H1 (cell line): ENCODE measurements at regions not wholly inside any gene's neighbourhood (a gene's known extent, or its start where the extent isn't known, plus 50 kb on each side); places are given as distances from the start of the nearest gene placed in this dataset.

Experiments used
- CTCF ChIA-PET: fragments of 300-600 bp; sonication (Branson Sonifier 250); formaldehyde crosslinking; loops from one replicate; lab custom pipeline; 2021; ENCODE audit not compliant: partially characterized antibody; lab: Charles Lee
- POLR2A ChIA-PET: fragments of 300-600 bp; sonication (Branson Sonifier 250); formaldehyde crosslinking; loops from one replicate; lab custom pipeline; 2021; ENCODE audit warnings: inconsistent platforms; ENCODE audit not compliant: partially characterized antibody; lab: Charles Lee
- DNase-seq, 2 experiments: peaks; one replicate each; pipeline versions ENCODE4 v3.0.0 to v3.0.0-alpha.2; 2010 to 2022; ENCODE audit warnings: low spot score in 2 of 2, low read depth in 1 of 2, mixed read lengths in 1 of 2
- FAIRE-seq: peaks from 2 replicates; lab custom pipeline; 2011; peaks lifted over from hg19 to GRCh38; lab: Jason Lieb, UNC
- H2AFZ ChIP-seq: 2 replicates; pipeline ENCODE4 v1.8.1; 2012; ENCODE audit warnings: low read length, inconsistent platforms
- H2AK5ac ChIP-seq: 2 replicates; pipeline ENCODE4 v1.6.1; 2013; ENCODE audit warnings: low read depth, low read length
- H2BK120ac ChIP-seq: replicated peaks from 2 replicates; pipeline ENCODE3; 2013; ENCODE audit warnings: low read depth, low read length, inconsistent platforms
- H2BK12ac ChIP-seq: 2 replicates; pipeline ENCODE4 v1.6.1; 2013; ENCODE audit warnings: low read depth, low read length
- H2BK15ac ChIP-seq: 2 replicates; pipeline ENCODE4 v1.6.1; 2013; ENCODE audit warnings: low read length
- H2BK20ac ChIP-seq: 2 replicates; pipeline ENCODE4 v1.6.1; 2013; ENCODE audit warnings: low read length
- H2BK5ac ChIP-seq: 2 replicates; pipeline ENCODE4 v1.6.1; 2013; ENCODE audit warnings: low read depth, low read length
- H3K14ac ChIP-seq: 2 replicates; pipeline ENCODE4 v1.6.1; 2013; ENCODE audit warnings: inconsistent platforms; ENCODE audit not compliant: insufficient read length
- H3K18ac ChIP-seq: 2 replicates; pipeline ENCODE4 v1.6.1; 2013; ENCODE audit warnings: low read length; ENCODE audit errors: extremely low read depth
- H3K23ac ChIP-seq: 2 replicates; pipeline ENCODE4 v1.6.1; 2013; ENCODE audit warnings: inconsistent platforms; ENCODE audit not compliant: insufficient read length
- H3K23me2 ChIP-seq: 2 replicates; pipeline ENCODE4 v1.6.1; 2013; ENCODE audit warnings: low read depth, low read length
- H3K27ac ChIP-seq: 2 replicates; pipeline ENCODE4 v1.6.1; 2011; ENCODE audit warnings: low read depth, low read length, inconsistent platforms
- H3K27me3 ChIP-seq, 4 experiments: replicated peaks in 1 of 4; 1 replicate in 1 of 4; 2 replicates in 3 of 4; pipeline versions ENCODE4 v1.6.1 to v1.8.1; 2011 to 2013; ENCODE audit warnings: low read length in 3 of 4, mild to moderate bottlenecking in 3 of 4, inconsistent platforms in 2 of 4, mixed read lengths in 2 of 4, moderate library complexity in 1 of 4; ENCODE audit not compliant: control insufficient read depth in 3 of 4, insufficient read depth in 3 of 4; ENCODE audit errors: extremely low read depth in 1 of 4
- H3K36me3 ChIP-seq, 4 experiments: 2 replicates each; pipeline versions ENCODE4 v1.6.1 to v1.8.1; 2011 to 2013; ENCODE audit warnings: mild to moderate bottlenecking in 4 of 4, low read length in 3 of 4, moderate library complexity in 2 of 4, control low read depth in 1 of 4, inconsistent platforms in 1 of 4; ENCODE audit not compliant: insufficient read depth in 4 of 4, control insufficient read depth in 2 of 4
- H3K4ac ChIP-seq: replicated peaks from 2 replicates; pipeline ENCODE3; 2013; ENCODE audit warnings: low read length, low read depth, mixed read lengths, inconsistent platforms; ENCODE audit not compliant: insufficient read length
- H3K4me1 ChIP-seq, 4 experiments: replicated peaks in 1 of 4; 1 replicate in 1 of 4; 2 replicates in 3 of 4; pipeline versions ENCODE4 v1.6.1 to v1.8.1; 2011 to 2013; ENCODE audit warnings: low read length in 3 of 4, inconsistent platforms in 2 of 4, mixed read lengths in 1 of 4; ENCODE audit not compliant: insufficient read depth in 4 of 4, control insufficient read depth in 3 of 4
- H3K4me2 ChIP-seq, 2 experiments: 2 replicates each; pipeline versions ENCODE4 v1.6.1 to v1.8.1; 2011 to 2013; ENCODE audit warnings: low read depth in 2 of 2, low read length in 2 of 2, control low read depth in 1 of 2, inconsistent platforms in 1 of 2, mild to moderate bottlenecking in 1 of 2; ENCODE audit not compliant: insufficient read depth in 1 of 2
- H3K4me3 ChIP-seq, 4 experiments: fragments of 200-600, 300-600 bp in 1 of 4; sonication (generic), shearing (Covaris generic), sonication (Bioruptor Twin) in 1 of 4; 2 replicates each; pipeline versions ENCODE4 v1.5.1 to v1.8.1; 2011 to 2016; ENCODE audit warnings: low read length in 4 of 4, low read depth in 3 of 4, control low read depth in 2 of 4, inconsistent platforms in 2 of 4, mild to moderate bottlenecking in 2 of 4, mixed read lengths in 1 of 4, moderate library complexity in 1 of 4; ENCODE audit not compliant: insufficient read depth in 2 of 4; ENCODE audit errors: extremely low read depth in 1 of 4
- H3K56ac ChIP-seq: replicated peaks from 2 replicates; pipeline ENCODE3; 2013; ENCODE audit warnings: low read depth, mild to moderate bottlenecking, mixed read lengths, low read length, inconsistent platforms; ENCODE audit not compliant: insufficient read length
- H3K79me1 ChIP-seq: 2 replicates; pipeline ENCODE4 v1.6.1; 2013; ENCODE audit warnings: low read depth, low read length, control low read depth
- H3K79me2 ChIP-seq, 2 experiments: 2 replicates each; pipeline versions ENCODE4 v1.6.1 to v1.8.1; 2012 to 2013; ENCODE audit warnings: low read length in 2 of 2, mild to moderate bottlenecking in 2 of 2, inconsistent platforms in 1 of 2; ENCODE audit not compliant: insufficient read depth in 2 of 2, control insufficient read depth in 1 of 2
- H3K9ac ChIP-seq, 4 experiments: replicated peaks in 1 of 4; 1 replicate in 1 of 4; 2 replicates in 3 of 4; pipeline versions ENCODE4 v1.6.1 to v1.8.1; 2011 to 2013; ENCODE audit warnings: low read depth in 3 of 4, low read length in 3 of 4, control low read depth in 2 of 4, mild to moderate bottlenecking in 2 of 4, moderate library complexity in 2 of 4, inconsistent platforms in 1 of 4; ENCODE audit errors: extremely low read depth in 1 of 4
- H3K9me3 ChIP-seq, 2 experiments: 2 replicates each; pipeline versions ENCODE4 v1.6.1 to v1.8.1; 2012 to 2013; ENCODE audit warnings: mild to moderate bottlenecking in 2 of 2, moderate library complexity in 2 of 2, control low read depth in 1 of 2, inconsistent platforms in 1 of 2, low read depth in 1 of 2, low read length in 1 of 2, mixed read lengths in 1 of 2; ENCODE audit not compliant: insufficient read depth in 2 of 2
- H4K20me1 ChIP-seq, 2 experiments: replicated peaks in 1 of 2; 2 replicates each; pipeline versions ENCODE3 to v1.8.1; 2011 to 2013; ENCODE audit warnings: inconsistent platforms in 2 of 2, low read length in 2 of 2, mild to moderate bottlenecking in 1 of 2; ENCODE audit not compliant: insufficient read depth in 2 of 2, control insufficient read depth in 1 of 2
- H4K5ac ChIP-seq: 2 replicates; pipeline ENCODE4 v1.6.1; 2013; ENCODE audit warnings: low read length, low read depth, mixed read lengths, inconsistent platforms; ENCODE audit not compliant: insufficient read length
- H4K8ac ChIP-seq: 2 replicates; pipeline ENCODE4 v1.8.0; 2013; ENCODE audit warnings: mild to moderate bottlenecking, moderate library complexity, low read length, inconsistent platforms; ENCODE audit not compliant: insufficient read depth; ENCODE audit errors: extremely low read depth
- H4K91ac ChIP-seq: replicated peaks from 2 replicates; pipeline ENCODE3; 2013; ENCODE audit warnings: low read length, mixed read lengths, inconsistent platforms; ENCODE audit not compliant: insufficient read length
- CBX8 ChIP-seq: fragments of 300-800, 300-1000 bp; sonication (generic); IDR thresholded peaks from 2 replicates; pipeline ENCODE4 v1.7.1; 2016; ENCODE audit warnings: low read depth, low read length, borderline replicate concordance
- CHD1 ChIP-seq: IDR thresholded peaks from 2 replicates; pipeline ENCODE4 v1.6.1; 2012; ENCODE audit warnings: low read depth, low read length, improper control_type of control experiment
- CTBP2 ChIP-seq: IDR thresholded peaks from 2 replicates; pipeline ENCODE4 v1.7.0; 2011; ENCODE audit warnings: borderline replicate concordance, mild to moderate bottlenecking, moderate library complexity, mixed read lengths, low read length; ENCODE audit not compliant: insufficient read depth, insufficient read length
- EP300 ChIP-seq, 2 experiments: IDR thresholded peaks; 1 replicate in 1 of 2; 2 replicates in 1 of 2; pipeline ENCODE4 v1.6.1; 2011 to 2012; ENCODE audit warnings: low read depth in 2 of 2, low read length in 2 of 2, mild to moderate bottlenecking in 2 of 2, borderline replicate concordance in 1 of 2, inconsistent platforms in 1 of 2, moderate library complexity in 1 of 2
- EZH2 ChIP-seq: fragments of 200-600 bp; sonication (generic); IDR thresholded peaks from 2 replicates; pipeline ENCODE4 v1.7.1; 2012; ENCODE audit warnings: low read depth, mild to moderate bottlenecking, moderate library complexity, low read length, inconsistent platforms; ENCODE audit not compliant: severe bottlenecking
- GABPA ChIP-seq: IDR thresholded peaks from 2 replicates; pipeline ENCODE4 v1.6.1; 2011; ENCODE audit warnings: mild to moderate bottlenecking, low read length, moderate library complexity, borderline replicate concordance; ENCODE audit not compliant: insufficient read depth
- GTF2F1 ChIP-seq: IDR thresholded peaks from 2 replicates; pipeline ENCODE4 v1.6.1; 2012; ENCODE audit warnings: low read depth, low read length, improper control_type of control experiment, borderline replicate concordance
- JUN ChIP-seq: IDR thresholded peaks from 2 replicates; pipeline ENCODE4 v1.6.1; 2011; ENCODE audit warnings: low read depth, mild to moderate bottlenecking, improper control_type of control experiment, low read length
- KDM4A ChIP-seq: IDR thresholded peaks from one replicate; pipeline ENCODE4 v1.7.1; 2012; ENCODE audit warnings: low read depth, mild to moderate bottlenecking, moderate library complexity, low read length, inconsistent platforms; ENCODE audit not compliant: severe bottlenecking
- POLR2AphosphoS5 ChIP-seq: IDR thresholded peaks from 2 replicates; pipeline ENCODE4 v1.6.1; 2011; ENCODE audit warnings: low read depth, low read length
- POU5F1 ChIP-seq: IDR thresholded peaks from 2 replicates; pipeline ENCODE4 v1.6.1; 2011; ENCODE audit warnings: low read depth, mild to moderate bottlenecking, low read length, moderate library complexity
- RXRA ChIP-seq: IDR thresholded peaks from 2 replicates; pipeline ENCODE4 v1.6.1; 2011; ENCODE audit warnings: low read depth, mild to moderate bottlenecking, low read length, moderate library complexity; ENCODE audit not compliant: insufficient read depth
- SIRT6 ChIP-seq: IDR thresholded peaks from one replicate; pipeline ENCODE4 v1.7.1; 2012; ENCODE audit warnings: low read length, inconsistent platforms
- SRF ChIP-seq: IDR thresholded peaks from 2 replicates; pipeline ENCODE4 v1.6.1; 2011; ENCODE audit warnings: mild to moderate bottlenecking, low read depth, low read length, moderate library complexity
- TBP ChIP-seq: IDR thresholded peaks from 2 replicates; pipeline ENCODE4 v1.6.1; 2011; ENCODE audit warnings: low read depth, low read length, improper control_type of control experiment
- WGBS, 2 experiments: shearing (Covaris generic) in 1 of 2; methylation state at CpG; one replicate each; pipeline versions ENCODE4 v1.1.6 to v1.1.7; 2013 to 2015; ENCODE audit warnings: low lambda C conversion rate in 2 of 2, mixed read lengths in 2 of 2, inconsistent platforms in 1 of 2, low coverage in 1 of 2, missing lambda C conversion rate in 1 of 2; ENCODE audit not compliant: insufficient replicate concordance in 2 of 2, insufficient coverage in 1 of 2, insufficient read length in 1 of 2; ENCODE audit errors: extremely low coverage in 1 of 2, missing lambda C conversion rate in 1 of 2; 5-methylcytosine and 5-hydroxymethylcytosine counted together

- Histone ChIP-seq H3K36me3 (no peaks in the 10 kb centered on the region), H3K56ac (no peak overlapping the region), H2BK120ac (no peak overlapping the region), H3K9ac (no peak overlapping the region), H4K8ac (no peak overlapping the region), H4K5ac (no peak overlapping the region), H2AK5ac (no peak overlapping the region), H2BK20ac (no peak overlapping the region), H3K27me3 (peaks cover 0 to 1% (median 0%) of the 10 kb centered on the region in 4 experiments; a peak in 1 of 7 replicates), H3K14ac (no peak overlapping the region), H3K23ac (no peak overlapping the region), H2AFZ (no peak overlapping the region), H3K4ac (no peak overlapping the region), H2BK5ac (no peak overlapping the region), H3K4me3 (no peak overlapping the region), H3K9me3 (no peaks in the 10 kb centered on the region), H3K27ac (no peak overlapping the region), H2BK15ac (no peak overlapping the region), H3K79me1 (no peaks in the 10 kb centered on the region; the same call in 1 of the 2 replicates), H4K20me1 (no peaks in the 10 kb centered on the region), H2BK12ac (no peak overlapping the region), H3K4me1 (no peaks in the 10 kb centered on the region), H3K4me2 (no peak overlapping the region), H3K18ac (no peak overlapping the region), H3K23me2 (no peaks in the 10 kb centered on the region), H4K91ac (no peak overlapping the region), H3K79me2 (no peaks in the 10 kb centered on the region)
- WGBS, 2 experiments = 84% methylated on average over 7 of the region's 7 CpGs; no CpG with 5 or more reads in 1 of the 2 experiments
- DNase-seq (no peak), FAIRE-seq (no peak)
- CTCF ChIA-PET = no interaction called here
- TF ChIP-seq TBP (no peak), EZH2 (no peak), SIRT6 (no peak), JUN (no peak), CHD1 (no peak), CBX8 (no peak), GABPA (no peak), GTF2F1 (no peak), EP300 (IDR thresholded peaks at IDR 0.05; ENCODE audit: borderline replicate concordance in 1 of 2, low read depth in 2 of 2, low read length in 2 of 2) (no peak), RXRA (no peak), CTBP2 (no peak), SRF (no peak), POLR2AphosphoS5 (no peak), POU5F1 (no peak), KDM4A (no peak)
- POLR2A ChIA-PET = no interaction called here
Measured at GRCh38 chr6:95790787-95791186, 213.5 kb downstream of the MANEA start.
